ENCODE measurements at regions not wholly inside any gene's neighbourhood (a gene's known extent, or its start where the extent isn't known, plus 50 kb on each side); places are given as distances from the start of the nearest gene placed in this dataset.

GRCh38 chr21:38014298-38014697 is 98.0 kb upstream of the KCNJ6 start:
- Histone ChIP-seq H3K36me3 (no peaks in the 10 kb centered on the region), H3K27ac (no peak overlapping the region), H3K9me3 (no peaks in the 10 kb centered on the region), H3K27me3 (no peaks in the 10 kb centered on the region), H3K4me1 (no peaks in the 10 kb centered on the region), H3K4me3 (no peak overlapping the region)
- no peak for TF ChIP-seq POLR2AphosphoS5 (IDR thresholded peaks at IDR 0.05)
- TF ChIP-seq POLR2A (IDR thresholded peaks at IDR 0.05): no peak
- no peak for TF ChIP-seq CTCF (IDR thresholded peaks at IDR 0.05)
- no peak for TF ChIP-seq EP300 (IDR thresholded peaks at IDR 0.05)
- WGBS, 2 donors: 67 to 87% methylated on average over 1 of the region's 1 CpG
- DNase-seq (no peak), ATAC-seq (ENCODE audit: low FRiP score in 2 of 2) (no peak)

- H3K9me3 ChIP-seq: no peaks in the 10 kb centered on the region
- no peak for ATAC-seq (ENCODE audit: low FRiP score in 2 of 2)
- 72 to 82% methylated on average over 6 of the region's 6 CpGs for WGBS, 2 donors
Measured at GRCh38 chr21:38027901-38028498, 111.7 kb upstream of the KCNJ6 start.

GRCh38 chr21:38032082-38032801 is 116.0 kb upstream of the KCNJ6 start:
- no peak for TF ChIP-seq CTCF (IDR thresholded peaks at IDR 0.05)
- no peak for TF ChIP-seq POLR2A (IDR thresholded peaks at IDR 0.05)
- TF ChIP-seq POLR2AphosphoS5 (IDR thresholded peaks at IDR 0.05): no peak
- no peak for TF ChIP-seq EP300 (IDR thresholded peaks at IDR 0.05)
- no peaks in the 10 kb centered on the region for H3K4me1 ChIP-seq
- ATAC-seq (ENCODE audit: low FRiP score in 2 of 2): no peak
- no peak overlapping the region for H3K4me3 ChIP-seq
- H3K36me3 ChIP-seq: no peaks in the 10 kb centered on the region
- H3K27me3 ChIP-seq: no peaks in the 10 kb centered on the region
- no peaks in the 10 kb centered on the region for H3K9me3 ChIP-seq
- DNase-seq: no peak
- WGBS, 2 donors: 43 to 53% methylated on average over 4 of the region's 4 CpGs
- H3K27ac ChIP-seq: no peak overlapping the region

More at GRCh38 chr21:38027901-38028498, 111.7 kb upstream of the KCNJ6 start:
- Histone ChIP-seq H3K27me3 (no peaks in the 10 kb centered on the region), H3K36me3 (no peaks in the 10 kb centered on the region), H3K27ac (no peak overlapping the region), H3K4me3 (no peak overlapping the region), H3K4me1 (no peaks in the 10 kb centered on the region)
- no peak for DNase-seq
- TF ChIP-seq POLR2A (IDR thresholded peaks at IDR 0.05) (no peak), EP300 (IDR thresholded peaks at IDR 0.05) (no peak), CTCF (IDR thresholded peaks at IDR 0.05) (no peak), POLR2AphosphoS5 (IDR thresholded peaks at IDR 0.05) (no peak)

GRCh38 chr21:38036016-38036415 is 119.8 kb upstream of the KCNJ6 start:
- Histone ChIP-seq H3K27me3 (no peaks in the 10 kb centered on the region), H3K36me3 (no peaks in the 10 kb centered on the region), H3K9me3 (no peaks in the 10 kb centered on the region), H3K4me3 (no peak overlapping the region), H3K4me1 (no peaks in the 10 kb centered on the region), H3K27ac (no peak overlapping the region)
- TF ChIP-seq CTCF (IDR thresholded peaks at IDR 0.05) (no peak), POLR2AphosphoS5 (IDR thresholded peaks at IDR 0.05) (no peak), POLR2A (IDR thresholded peaks at IDR 0.05) (no peak), EP300 (IDR thresholded peaks at IDR 0.05) (no peak)
- ATAC-seq (ENCODE audit: low FRiP score in 2 of 2) (no peak), DNase-seq (no peak)
- 90 to 95% methylated on average over 7 of the region's 7 CpGs for WGBS, 2 donors

- Histone ChIP-seq H3K27ac (no peak overlapping the region), H3K4me3 (no peak overlapping the region), H3K9me3 (no peaks in the 10 kb centered on the region), H3K27me3 (no peaks in the 10 kb centered on the region), H3K36me3 (no peaks in the 10 kb centered on the region), H3K4me1 (no peaks in the 10 kb centered on the region)
- DNase-seq (no peak), ATAC-seq (ENCODE audit: low FRiP score in 2 of 2) (no peak)
- TF ChIP-seq CTCF (IDR thresholded peaks at IDR 0.05) (no peak), POLR2A (IDR thresholded peaks at IDR 0.05) (no peak), EP300 (IDR thresholded peaks at IDR 0.05) (no peak), POLR2AphosphoS5 (IDR thresholded peaks at IDR 0.05) (no peak)
- 39 to 48% methylated on average over 3 of the region's 3 CpGs for WGBS, 2 donors
Measured at GRCh38 chr21:38037416-38037815, 121.2 kb upstream of the KCNJ6 start.
